GM23248 (cell line): ENCODE measurements at regions not wholly inside any gene's neighbourhood (a gene's known extent, or its start where the extent isn't known, plus 50 kb on each side); places are given as distances from the start of the nearest gene placed in this dataset.
"Not testable (repeated sequence)": the region's sequence is repeated elsewhere in the genome, so short reads cannot be mapped to it uniquely, and the experiment has no call there.

Experiments used
- DNase-seq: peaks from one replicate; pipeline ENCODE4 v3.0.0-alpha.2; 2015
- H2AFZ ChIP-seq: fragments of 200-600 bp; sonication (generic); 2 replicates; pipeline ENCODE4 v1.6.1; 2016; ENCODE audit warnings: antibody characterized with exemption
- H3F3A ChIP-seq: fragments of 200-600 bp; sonication (generic); 2 replicates; pipeline ENCODE4 v1.6.1; 2016; ENCODE audit warnings: mild to moderate bottlenecking, antibody characterized with exemption, mixed run types; ENCODE audit not compliant: insufficient read depth
- H3K27ac ChIP-seq: fragments of 200-600 bp; sonication (generic); 2 replicates; pipeline ENCODE4 v1.5.1; 2016; ENCODE audit warnings: mild to moderate bottlenecking
- H3K27me3 ChIP-seq: fragments of 200-600 bp; sonication (generic); replicated peaks from 2 replicates; pipeline ENCODE4 v1.6.1; 2016; ENCODE audit warnings: mild to moderate bottlenecking; ENCODE audit not compliant: insufficient read depth
- H3K36me3 ChIP-seq: fragments of 200-600 bp; sonication (generic); 2 replicates; pipeline ENCODE4 v1.6.1; 2016; ENCODE audit warnings: low read depth, mild to moderate bottlenecking
- H3K4me1 ChIP-seq: fragments of 200-600 bp; sonication (generic); 2 replicates; pipeline ENCODE4 v1.6.1; 2016; ENCODE audit warnings: mild to moderate bottlenecking; ENCODE audit not compliant: insufficient read depth
- H3K4me2 ChIP-seq: fragments of 200-600 bp; sonication (generic); one replicate; pipeline ENCODE4 v1.6.1; 2016; ENCODE audit warnings: mild to moderate bottlenecking; ENCODE audit not compliant: unreplicated experiment
- H3K4me3 ChIP-seq: fragments of 200-600 bp; sonication (generic); 2 replicates; pipeline ENCODE4 v1.5.1; 2016; ENCODE audit warnings: mild to moderate bottlenecking
- H3K79me2 ChIP-seq: fragments of 200-600 bp; sonication (generic); 2 replicates; pipeline ENCODE4 v1.6.1; 2016; ENCODE audit warnings: mild to moderate bottlenecking; ENCODE audit not compliant: insufficient read depth
- H3K9ac ChIP-seq: fragments of 200-600 bp; sonication (generic); 2 replicates; pipeline ENCODE4 v1.6.1; 2016; ENCODE audit warnings: mild to moderate bottlenecking
- H3K9me2 ChIP-seq: fragments of 200-600 bp; sonication (generic); 2 replicates; pipeline ENCODE4 v1.6.1; 2016; ENCODE audit warnings: mixed run types, mild to moderate bottlenecking, moderate library complexity; ENCODE audit not compliant: insufficient read depth
- H3K9me3 ChIP-seq: fragments of 200-600 bp; sonication (generic); one replicate; pipeline ENCODE4 v1.6.1; 2017; ENCODE audit warnings: low read depth
- H4K20me1 ChIP-seq: fragments of 200-600 bp; sonication (generic); 2 replicates; pipeline ENCODE4 v1.6.0; 2016; ENCODE audit not compliant: insufficient read depth
- EZH2 ChIP-seq: fragments of 200-600 bp; sonication (generic); IDR thresholded peaks from 2 replicates; pipeline ENCODE4 v1.6.1; 2018; ENCODE audit warnings: antibody characterized with exemption, mild to moderate bottlenecking; ENCODE audit not compliant: insufficient read depth, poor library complexity, severe bottlenecking
- EZH2phosphoT487 ChIP-seq: fragments of 200-600 bp; sonication (generic); IDR thresholded peaks from 2 replicates; pipeline ENCODE4 v1.6.1; 2018; ENCODE audit warnings: antibody characterized with exemption, moderate library complexity, mild to moderate bottlenecking, low read depth; ENCODE audit not compliant: insufficient read depth
- WGBS, 2 experiments: methylation state at CpG; one replicate each; pipeline ENCODE4 v1.1.6; 2015 to 2017; ENCODE audit warnings: low lambda C conversion rate in 2 of 2, low coverage in 1 of 2; ENCODE audit errors: missing lambda C conversion rate in 2 of 2; 5-methylcytosine and 5-hydroxymethylcytosine counted together
- in situ Hi-C: fragments of 300-500 bp; cut with MboI; formaldehyde crosslinking; loops from 2 replicates; pipeline ENCODE4 v1.15.0; 2020

DNA sequence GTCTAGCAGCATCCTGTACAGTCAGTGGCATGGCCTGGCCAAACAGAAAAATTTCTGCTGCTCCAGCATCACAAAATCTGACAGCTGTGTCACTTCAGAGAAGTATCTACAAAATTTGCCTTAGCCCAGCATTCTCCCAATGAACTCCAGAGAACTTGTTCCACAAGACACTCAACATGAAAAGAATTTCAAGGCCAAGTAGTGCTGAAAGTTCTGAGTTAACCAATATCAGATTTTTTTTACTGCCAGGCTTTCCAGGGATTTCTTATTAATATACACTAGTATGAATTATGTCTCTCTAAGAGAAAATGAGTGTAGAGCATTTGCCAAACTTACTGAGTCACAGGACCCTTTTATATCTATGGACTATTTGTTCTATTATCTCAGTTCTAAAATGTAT, 68.8 kb downstream of the OR5AK2 start:
- Histone ChIP-seq H4K20me1 (no peaks in the 10 kb centered on the region), H3K4me3 (no peak overlapping the region), H3K4me2 (no peak overlapping the region), H3K9me3 (no peaks in the 10 kb centered on the region), H3K79me2 (no peaks in the 10 kb centered on the region), H3K9ac (no peak overlapping the region), H3K27me3 (0 out of 2 replicates have a peak, but pooled peaks cover 5% of the 10 kb centered on the region), H3F3A (no peaks in the 10 kb centered on the region), H3K27ac (no peak overlapping the region), H3K4me1 (no peaks in the 10 kb centered on the region), H3K36me3 (no peaks in the 10 kb centered on the region), H3K9me2 (no peaks in the 10 kb centered on the region), H2AFZ (no peak overlapping the region)
- in situ Hi-C loops: no loop called here
- TF ChIP-seq EZH2 (no peak), EZH2phosphoT487 (no peak)
- no peak for DNase-seq

DNA sequence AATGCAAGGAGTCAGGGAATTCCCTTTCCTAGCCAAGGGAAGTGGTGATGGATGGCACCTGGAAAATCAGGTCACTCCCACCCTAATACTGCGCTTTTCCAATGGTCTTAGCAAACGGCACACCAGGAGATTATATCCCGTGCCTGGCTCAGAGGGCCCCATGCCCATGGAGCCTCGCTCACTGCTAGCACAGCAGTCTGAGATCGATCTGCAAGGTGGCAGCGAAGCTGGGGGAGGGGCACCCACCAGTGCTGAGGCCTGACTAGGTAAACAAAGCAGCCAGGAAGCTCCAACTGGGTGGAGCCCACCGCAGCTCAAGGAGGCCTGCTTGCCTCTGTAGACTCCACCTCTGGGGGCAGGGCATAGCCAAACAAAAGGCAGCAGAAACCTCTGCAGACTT, 74.2 kb downstream of the OR5AK2 start:
- H3K9me2 ChIP-seq, H3K4me3 ChIP-seq, H3K27ac ChIP-seq, H3K36me3 ChIP-seq, H4K20me1 ChIP-seq, H3K4me2 ChIP-seq, in situ Hi-C loops, H3K4me1 ChIP-seq, H3K79me2 ChIP-seq, DNase-seq, H3K27me3 ChIP-seq, H3F3A ChIP-seq, H3K9me3 ChIP-seq, H2AFZ ChIP-seq, H3K9ac ChIP-seq: not testable (repeated sequence)
- WGBS, 2 experiments: 54 to 55% methylated on average over 5 to 7 of the region's 7 CpGs

DNA sequence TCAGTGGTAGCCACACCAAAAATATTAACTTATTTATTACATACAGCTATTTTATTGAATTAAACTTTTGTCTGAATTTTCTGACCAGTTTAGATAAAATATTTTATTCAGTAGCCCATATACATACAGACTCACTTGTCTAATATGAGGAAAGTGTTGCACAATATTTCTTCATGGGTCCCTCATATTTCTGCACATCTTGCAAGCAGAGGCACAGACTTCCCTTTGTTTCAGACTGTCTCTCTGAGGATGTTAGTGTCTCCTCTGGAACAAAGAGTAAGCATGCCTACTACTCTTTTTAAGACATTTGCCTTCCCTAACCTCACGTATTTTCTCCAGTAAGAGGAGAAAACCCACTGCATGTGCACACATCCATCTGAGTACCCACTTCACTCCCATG, 81.2 kb downstream of the OR5AK2 start:
- Histone ChIP-seq H3K9me3 (no peaks in the 10 kb centered on the region), H3K4me1 (peaks cover 31% of the 10 kb centered on the region), H2AFZ (no peak overlapping the region), H3K4me2 (no peak overlapping the region), H3K36me3 (no peaks in the 10 kb centered on the region), H3K27me3 (no peaks in the 10 kb centered on the region), H3K27ac (no peak overlapping the region), H3K9me2 (no peaks in the 10 kb centered on the region), H3K79me2 (no peaks in the 10 kb centered on the region), H4K20me1 (no peaks in the 10 kb centered on the region), H3K4me3 (no peak overlapping the region), H3K9ac (no peak overlapping the region), H3F3A (peaks cover 27% of the 10 kb centered on the region)
- 61 to 72% methylated on average over 1 of the region's 1 CpG for WGBS, 2 experiments
- TF ChIP-seq EZH2phosphoT487 (no peak), EZH2 (no peak)
- in situ Hi-C loops: no loop called here
- DNase-seq: peak; percentile 35

DNA sequence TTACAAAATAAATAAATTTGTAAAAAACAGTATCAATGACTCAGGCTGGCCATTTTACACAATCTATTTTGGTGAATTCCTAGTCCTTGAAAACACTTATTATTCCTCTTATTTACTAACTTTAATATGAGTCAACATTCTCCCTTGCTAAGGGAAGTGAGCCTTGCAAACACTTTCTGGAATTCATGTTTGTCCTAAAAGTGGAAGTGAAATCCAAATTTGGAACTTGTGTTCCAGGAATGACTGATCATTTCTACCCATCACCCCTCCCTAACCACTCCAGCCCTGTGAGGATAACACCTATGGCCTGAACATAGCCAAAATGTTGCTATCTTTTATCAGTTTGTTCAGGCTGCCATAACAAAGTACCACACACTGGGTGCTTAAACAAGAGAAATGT, 83.1 kb downstream of the OR5AK2 start:
- peak overlapping the region; percentile 47 for H3K4me2 ChIP-seq
- H4K20me1 ChIP-seq: no peaks in the 10 kb centered on the region
- peak overlapping the region; percentile 15; the same call in 1 of the 2 replicates for H3K9ac ChIP-seq
- H3K4me1 ChIP-seq: peaks cover 31% of the 10 kb centered on the region
- in situ Hi-C loops: no loop called here
- H3K36me3 ChIP-seq: no peaks in the 10 kb centered on the region
- no peak overlapping the region for H3K4me3 ChIP-seq
- no peaks in the 10 kb centered on the region for H3K27me3 ChIP-seq
- no peak overlapping the region for H2AFZ ChIP-seq
- H3F3A ChIP-seq: peaks cover 27% of the 10 kb centered on the region
- H3K9me3 ChIP-seq: no peaks in the 10 kb centered on the region
- no peaks in the 10 kb centered on the region for H3K79me2 ChIP-seq
- DNase-seq: peak; percentile 78
- no peak for TF ChIP-seq EZH2
- TF ChIP-seq EZH2phosphoT487: no peak
- no peaks in the 10 kb centered on the region for H3K9me2 ChIP-seq
- H3K27ac ChIP-seq: peak overlapping the region; percentile 71

DNA sequence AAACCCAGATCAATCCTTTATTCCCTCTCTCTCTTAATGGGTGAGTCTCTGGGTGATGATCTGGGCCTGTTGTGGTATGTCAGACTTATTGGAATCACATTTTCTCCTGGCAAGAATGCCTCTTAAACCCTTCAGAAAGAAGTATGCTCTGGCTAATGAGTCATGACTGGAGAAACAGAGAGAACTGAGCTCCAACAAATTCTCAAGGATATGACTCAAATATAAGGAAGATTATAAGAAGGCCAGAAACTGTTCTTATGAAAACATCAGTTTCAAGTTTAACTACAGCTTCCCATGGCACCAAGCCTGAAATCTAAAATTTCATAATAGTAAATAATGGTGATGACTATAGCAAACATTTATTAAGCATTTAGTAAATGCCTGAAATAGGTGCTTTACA, 83.9 kb downstream of the OR5AK2 start:
- no peaks in the 10 kb centered on the region for H3K79me2 ChIP-seq
- peaks cover 27% of the 10 kb centered on the region for H3F3A ChIP-seq
- peaks cover 31% of the 10 kb centered on the region for H3K4me1 ChIP-seq
- no peaks in the 10 kb centered on the region for H3K36me3 ChIP-seq
- TF ChIP-seq EZH2phosphoT487 (no peak), EZH2 (no peak)
- H3K4me3 ChIP-seq: 0 out of 2 replicates have a peak overlapping the region, but pooled peaks have one; percentile 16
- DNase-seq: peak; percentile 97
- H3K27me3 ChIP-seq: no peaks in the 10 kb centered on the region
- H4K20me1 ChIP-seq: no peaks in the 10 kb centered on the region
- no peak overlapping the region for H2AFZ ChIP-seq
- H3K9ac ChIP-seq: no peak overlapping the region
- no peaks in the 10 kb centered on the region for H3K9me3 ChIP-seq
- in situ Hi-C loops: no loop called here
- H3K9me2 ChIP-seq: no peaks in the 10 kb centered on the region
- H3K27ac ChIP-seq: peak overlapping the region; percentile 71
- peak overlapping the region; percentile 48 for H3K4me2 ChIP-seq
